PC-3 (cell line): ENCODE measurements at regions not wholly inside any gene's neighbourhood (a gene's known extent, or its start where the extent isn't known, plus 50 kb on each side); places are given as distances from the start of the nearest gene placed in this dataset.

Source experiments
- CTCF ChIP-seq: fragments of 300-600 bp; sonication (generic); conservative IDR thresholded peaks from 2 replicates; pipeline ENCODE4 v1.5.1; 2017; ENCODE audit warnings: antibody characterized with exemption, low read depth, mild to moderate bottlenecking, low read length
- EZH2 ChIP-seq: fragments of 300-600 bp; sonication (generic); IDR thresholded peaks from one replicate; pipeline ENCODE4 v1.6.1; 2017; ENCODE audit warnings: antibody characterized with exemption, mild to moderate bottlenecking, low read length; ENCODE audit not compliant: unreplicated experiment

- TF ChIP-seq CTCF (peak; percentile 56), EZH2 (no peak)
Measured at GRCh38 chr9:101977614-101978210, 239.3 kb upstream of the GRIN3A start.
